NT2/D1 (cell line): ENCODE measurements at regions not wholly inside any gene's neighbourhood (a gene's known extent, or its start where the extent isn't known, plus 50 kb on each side); places are given as distances from the start of the nearest gene placed in this dataset.

ENCODE experiments used
- DNase-seq: peaks from one replicate; pipeline ENCODE4 v3.0.0-alpha.2; 2011; ENCODE audit warnings: low read depth, low spot score
- H3K27me3 ChIP-seq: 2 replicates; pipeline ENCODE4 v1.6.0; 2011; ENCODE audit warnings: mild to moderate bottlenecking; ENCODE audit not compliant: insufficient read length, insufficient read depth
- H3K36me3 ChIP-seq: 2 replicates; pipeline ENCODE4 v1.6.1; 2011; ENCODE audit warnings: mild to moderate bottlenecking, low read length, mixed read lengths; ENCODE audit not compliant: insufficient read depth, insufficient read length
- H3K4me1 ChIP-seq: 2 replicates; pipeline ENCODE4 v1.5.1; 2011; ENCODE audit not compliant: insufficient read depth, insufficient read length
- H3K4me3 ChIP-seq: 2 replicates; pipeline ENCODE4 v1.5.1; 2011; ENCODE audit warnings: low read depth; ENCODE audit not compliant: insufficient read length
- H3K9ac ChIP-seq: 2 replicates; pipeline ENCODE4 v1.6.0; 2011; ENCODE audit warnings: low read depth; ENCODE audit not compliant: insufficient read length
- H3K9me3 ChIP-seq: 2 replicates; pipeline ENCODE4 v1.5.1; 2011; ENCODE audit warnings: mild to moderate bottlenecking, low read length; ENCODE audit not compliant: insufficient read depth
- SUZ12 ChIP-seq: IDR thresholded peaks from 2 replicates; pipeline ENCODE4 v1.6.1; 2011; ENCODE audit not compliant: insufficient read length, insufficient read depth; ENCODE audit errors: extremely low read depth
- YY1 ChIP-seq: IDR thresholded peaks from 2 replicates; pipeline ENCODE4 v1.6.1; 2011; ENCODE audit not compliant: insufficient read length, insufficient read depth
- ZNF274 ChIP-seq: IDR thresholded peaks from 2 replicates; pipeline ENCODE4 v1.6.1; 2011; ENCODE audit warnings: mild to moderate bottlenecking, low read depth, low read length

DNA sequence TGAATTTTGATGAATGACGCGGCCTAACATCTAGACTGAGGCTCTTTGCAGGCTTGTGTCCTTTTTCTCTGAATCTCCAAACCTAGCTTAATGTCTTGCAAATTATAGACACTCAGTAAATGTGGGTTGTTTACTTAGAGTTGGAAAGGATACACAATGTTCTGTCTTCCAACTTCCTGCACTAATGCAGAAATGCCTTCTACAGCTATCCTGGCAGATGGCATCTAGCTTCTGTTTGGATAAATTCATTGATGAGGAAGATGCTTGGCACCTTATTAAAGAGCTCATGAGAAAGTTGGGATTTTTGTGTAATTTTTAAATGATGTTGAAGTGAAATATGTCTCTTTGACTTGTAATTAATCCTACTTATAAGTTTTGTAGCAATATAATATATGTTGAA is 1822.2 kb downstream of the MAT2B start:
- TF ChIP-seq YY1, result no peak
- TF ChIP-seq SUZ12, result no peak
- TF ChIP-seq ZNF274, result no peak
- Histone ChIP-seq H3K9ac (no peak overlapping the region), H3K36me3 (no peaks in the 10 kb centered on the region), H3K27me3 (no peaks in the 10 kb centered on the region), H3K9me3 (no peaks in the 10 kb centered on the region), H3K4me1 (no peaks in the 10 kb centered on the region), H3K4me3 (no peak overlapping the region)
- DNase-seq, result no peak

DNA sequence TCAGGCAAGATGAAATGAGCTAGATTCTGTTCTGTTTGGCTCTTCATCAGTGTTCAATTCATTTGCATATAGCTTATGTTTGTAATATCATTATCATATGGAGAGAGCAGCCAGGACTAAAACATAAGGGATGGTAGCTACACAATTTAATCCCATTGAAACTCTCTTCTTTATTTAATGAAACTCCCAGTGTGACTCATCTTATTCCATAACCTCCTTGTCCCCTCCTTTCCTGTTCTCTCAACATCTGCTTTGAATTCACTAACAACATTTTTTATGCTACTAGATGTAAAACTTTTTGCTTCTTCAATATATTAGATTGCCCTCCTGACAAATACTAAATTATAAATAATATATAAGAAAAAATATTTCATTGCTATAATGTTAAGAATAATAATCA is 1823.4 kb downstream of the MAT2B start:
- Histone ChIP-seq H3K36me3 (no peaks in the 10 kb centered on the region), H3K27me3 (no peaks in the 10 kb centered on the region), H3K4me3 (no peak overlapping the region), H3K9me3 (no peaks in the 10 kb centered on the region), H3K9ac (no peak overlapping the region), H3K4me1 (no peaks in the 10 kb centered on the region)
- no peak for DNase-seq
- TF ChIP-seq YY1 (no peak), ZNF274 (no peak), SUZ12 (no peak)

- Histone ChIP-seq H3K4me3 (no peak overlapping the region), H3K36me3 (no peaks in the 10 kb centered on the region), H3K27me3 (no peaks in the 10 kb centered on the region), H3K9ac (no peak overlapping the region), H3K9me3 (no peaks in the 10 kb centered on the region), H3K4me1 (no peaks in the 10 kb centered on the region)
- no peak for TF ChIP-seq YY1
- TF ChIP-seq SUZ12, result no peak
- no peak for TF ChIP-seq ZNF274
- no peak for DNase-seq
Measured at GRCh38 chr5:165333623-165334022, 1828.2 kb downstream of the MAT2B start.

DNA sequence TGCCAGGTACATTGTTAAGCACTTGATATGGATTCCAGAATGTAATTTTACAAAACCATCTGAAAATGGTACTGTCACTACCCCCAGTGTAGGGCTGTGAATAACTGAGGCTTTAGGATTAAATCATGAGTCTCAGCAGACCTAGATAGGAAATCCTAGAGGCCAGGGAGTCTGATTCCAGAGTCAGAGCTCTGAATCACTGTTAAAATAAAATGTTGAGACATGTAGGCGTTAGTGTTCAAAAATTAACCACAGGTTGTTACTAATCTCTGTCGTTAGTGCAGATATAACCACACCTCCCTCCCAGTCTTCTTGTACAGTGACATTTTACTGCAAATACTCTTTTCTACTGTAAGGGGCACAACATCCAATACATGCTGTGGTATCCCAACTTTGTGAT is 1828.8 kb downstream of the MAT2B start:
- H3K27me3 ChIP-seq, result no peaks in the 10 kb centered on the region
- TF ChIP-seq ZNF274, result no peak
- no peak for TF ChIP-seq SUZ12
- no peak for TF ChIP-seq YY1
- H3K9ac ChIP-seq, result no peak overlapping the region
- no peak for DNase-seq
- no peaks in the 10 kb centered on the region for H3K4me1 ChIP-seq
- H3K9me3 ChIP-seq, result no peaks in the 10 kb centered on the region
- no peak overlapping the region for H3K4me3 ChIP-seq
- no peaks in the 10 kb centered on the region for H3K36me3 ChIP-seq

DNA sequence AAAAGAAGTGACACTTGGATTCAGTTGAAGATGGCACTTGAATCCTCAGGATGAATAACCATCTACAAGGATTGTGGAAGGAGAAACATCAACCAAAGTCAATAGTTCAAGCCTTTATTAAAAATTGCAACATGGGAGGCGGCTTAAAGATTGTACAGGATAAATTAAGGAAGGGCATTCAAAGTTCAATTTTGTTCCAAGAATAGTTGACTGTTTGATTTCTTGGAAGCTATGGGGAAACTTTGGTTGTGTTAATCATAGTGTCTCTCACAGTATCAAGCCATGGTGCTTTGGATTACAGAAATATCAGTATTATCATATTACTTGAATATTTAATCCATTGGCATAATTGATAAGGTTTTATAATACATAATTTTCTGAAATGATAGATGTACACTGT is 1844.3 kb downstream of the MAT2B start:
- H3K4me3 ChIP-seq, result no peak overlapping the region
- no peaks in the 10 kb centered on the region for H3K27me3 ChIP-seq
- DNase-seq, result no peak
- no peaks in the 10 kb centered on the region for H3K4me1 ChIP-seq
- no peaks in the 10 kb centered on the region for H3K9me3 ChIP-seq
- TF ChIP-seq ZNF274, result no peak
- TF ChIP-seq YY1, result no peak
- TF ChIP-seq SUZ12, result no peak
- H3K36me3 ChIP-seq, result no peaks in the 10 kb centered on the region
- H3K9ac ChIP-seq, result no peak overlapping the region

- Histone ChIP-seq H3K36me3 (no peaks in the 10 kb centered on the region), H3K27me3 (no peaks in the 10 kb centered on the region), H3K4me3 (no peak overlapping the region), H3K9me3 (no peaks in the 10 kb centered on the region), H3K9ac (no peak overlapping the region), H3K4me1 (no peaks in the 10 kb centered on the region)
- TF ChIP-seq SUZ12 (no peak), YY1 (no peak), ZNF274 (no peak)
- DNase-seq, result no peak
Measured at GRCh38 chr5:165351342-165351741, 1845.9 kb downstream of the MAT2B start.

DNA sequence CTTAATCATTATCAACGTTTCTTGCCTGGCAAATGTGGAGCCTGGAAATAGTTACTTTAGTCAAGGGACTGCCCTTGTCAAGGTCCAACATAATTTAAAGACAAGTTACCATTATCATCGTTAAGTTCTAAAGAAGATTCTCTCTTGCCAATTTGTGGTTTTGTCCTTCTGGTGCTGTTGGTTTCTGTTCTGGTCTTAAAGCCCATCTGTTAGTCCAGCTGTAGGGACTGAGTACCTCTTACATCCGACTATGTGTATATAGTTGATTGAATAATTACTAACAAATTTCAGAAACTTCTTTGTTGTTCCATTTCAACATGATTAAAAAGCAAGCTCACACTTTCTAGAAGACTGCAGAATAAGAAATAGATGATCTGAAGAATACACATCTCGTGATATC is 1854.9 kb downstream of the MAT2B start:
- no peaks in the 10 kb centered on the region for H3K4me1 ChIP-seq
- no peak for DNase-seq
- H3K9me3 ChIP-seq, result no peaks in the 10 kb centered on the region
- H3K4me3 ChIP-seq, result no peak overlapping the region
- H3K36me3 ChIP-seq, result no peaks in the 10 kb centered on the region
- no peak for TF ChIP-seq SUZ12
- TF ChIP-seq YY1, result no peak
- TF ChIP-seq ZNF274, result no peak
- H3K27me3 ChIP-seq, result no peaks in the 10 kb centered on the region
- H3K9ac ChIP-seq, result no peak overlapping the region
